ENCODE measurements at regions not wholly inside any gene's neighbourhood (a gene's known extent, or its start where the extent isn't known, plus 50 kb on each side); places are given as distances from the start of the nearest gene placed in this dataset.
"Not testable (repeated sequence)": the region's sequence is repeated elsewhere in the genome, so short reads cannot be mapped to it uniquely, and the experiment has no call there.

GRCh38 chr10:105727586-105727985 lies 1086.5 kb downstream of the SORCS3 start:
- POLR2A ChIA-PET (ENCODE audit: partially characterized antibody); H3K4ac ChIP-seq (replicated peaks; ENCODE audit: insufficient read length, low read depth, low read length); H3K27ac ChIP-seq (ENCODE audit: low read depth, low read length); H3K4me1 ChIP-seq (replicated peaks in 1 of 4; ENCODE audit: control insufficient read depth in 3 of 4, insufficient read depth in 4 of 4, low read length in 3 of 4); H3K27me3 ChIP-seq (replicated peaks in 1 of 4; ENCODE audit: control insufficient read depth in 3 of 4, extremely low read depth in 1 of 4, insufficient read depth in 3 of 4, low read length in 3 of 4); H2AK5ac ChIP-seq (ENCODE audit: low read depth, low read length); H3K23ac ChIP-seq (ENCODE audit: insufficient read length); H2BK15ac ChIP-seq (ENCODE audit: low read length); H2BK120ac ChIP-seq (replicated peaks; ENCODE audit: low read depth, low read length); H3K4me2 ChIP-seq (ENCODE audit: insufficient read depth in 1 of 2, low read depth in 2 of 2, low read length in 2 of 2); H4K8ac ChIP-seq (ENCODE audit: extremely low read depth, insufficient read depth, low read length); H3K36me3 ChIP-seq (ENCODE audit: control insufficient read depth in 2 of 4, insufficient read depth in 4 of 4, low read length in 3 of 4); H3K18ac ChIP-seq (ENCODE audit: extremely low read depth, low read length); FAIRE-seq; H3K14ac ChIP-seq (ENCODE audit: insufficient read length); H4K20me1 ChIP-seq (replicated peaks in 1 of 2; ENCODE audit: control insufficient read depth in 1 of 2, insufficient read depth in 2 of 2, low read length in 2 of 2); H3K79me2 ChIP-seq (ENCODE audit: control insufficient read depth in 1 of 2, insufficient read depth in 2 of 2, low read length in 2 of 2); H2BK5ac ChIP-seq (ENCODE audit: low read depth, low read length); H3K23me2 ChIP-seq (ENCODE audit: low read depth, low read length); DNase-seq (ENCODE audit: low read depth in 1 of 2, low spot score in 2 of 2); CTCF ChIA-PET (ENCODE audit: partially characterized antibody); H2BK12ac ChIP-seq (ENCODE audit: low read depth, low read length); H4K5ac ChIP-seq (ENCODE audit: insufficient read length, low read depth, low read length); H2AFZ ChIP-seq (ENCODE audit: low read length); H3K9ac ChIP-seq (replicated peaks in 1 of 4; ENCODE audit: extremely low read depth in 1 of 4, low read depth in 3 of 4, low read length in 3 of 4); H3K56ac ChIP-seq (replicated peaks; ENCODE audit: insufficient read length, low read depth, low read length); H3K9me3 ChIP-seq (ENCODE audit: insufficient read depth in 2 of 2, low read depth in 1 of 2, low read length in 1 of 2); H2BK20ac ChIP-seq (ENCODE audit: low read length); H4K91ac ChIP-seq (replicated peaks; ENCODE audit: insufficient read length, low read length); H3K79me1 ChIP-seq (ENCODE audit: low read depth, low read length); H3K4me3 ChIP-seq (ENCODE audit: extremely low read depth in 1 of 4, insufficient read depth in 2 of 4, low read depth in 3 of 4, low read length in 4 of 4): not testable (repeated sequence)
- WGBS, 2 experiments (ENCODE audit: extremely low coverage in 1 of 2, insufficient coverage in 1 of 2, insufficient read length in 1 of 2, insufficient replicate concordance in 2 of 2, low coverage in 1 of 2, low lambda C conversion rate in 2 of 2, missing lambda C conversion rate in 1 of 2), result 95% methylated on average over 2 of the region's 2 CpGs; no CpG with 5 or more reads in 1 of the 2 experiments
